DMS153 (cell line): ENCODE measurements at regions not wholly inside any gene's neighbourhood (a gene's known extent, or its start where the extent isn't known, plus 50 kb on each side); places are given as distances from the start of the nearest gene placed in this dataset.
"Not testable (repeated sequence)": the region's sequence is repeated elsewhere in the genome, so short reads cannot be mapped to it uniquely, and the experiment has no call there.

ENCODE experiments used
- DNase-seq: peaks from one replicate; lab custom pipeline; 2025; lab: John Stamatoyannopoulos, UW

- DNase-seq, result no peak
Measured at GRCh38 chr6:100093405-100093804, 99.4 kb upstream of the MCHR2 start.

- DNase-seq, result no peak
Measured at GRCh38 chr6:100088009-100088408, 94.0 kb upstream of the MCHR2 start.

GRCh38 chr6:100084991-100085364 lies 91.0 kb upstream of the MCHR2 start:
- DNase-seq, result no peak

- no peak for DNase-seq
Measured at GRCh38 chr6:100084316-100084990, 90.4 kb upstream of the MCHR2 start.

- no peak for DNase-seq
Measured at GRCh38 chr6:100078509-100078908, 84.5 kb upstream of the MCHR2 start.

GRCh38 chr6:100065348-100065747 lies 71.3 kb upstream of the MCHR2 start:
- DNase-seq, result no peak

- no peak for DNase-seq
Measured at GRCh38 chr6:100062621-100063020, 68.6 kb upstream of the MCHR2 start.

- DNase-seq, result no peak
Measured at GRCh38 chr6:100057941-100058340, 63.9 kb upstream of the MCHR2 start.

- no peak for DNase-seq
Measured at GRCh38 chr6:100050550-100050949, 56.5 kb upstream of the MCHR2 start.

GRCh38 chr6:100043961-100044360 lies 49.9 kb upstream of the MCHR2 start:
- not testable (repeated sequence) for DNase-seq
